HL-60 (cell line): ENCODE measurements at regions not wholly inside any gene's neighbourhood (a gene's known extent, or its start where the extent isn't known, plus 50 kb on each side); places are given as distances from the start of the nearest gene placed in this dataset.

ENCODE experiments used
- POLR2AphosphoS5 ChIP-seq: IDR thresholded peaks from 2 replicates; pipeline ENCODE4 v1.6.1; 2012; ENCODE audit warnings: low read depth
- TF ChIP-seq, protein P1 (sequence below): IDR thresholded peaks from one replicate; pipeline ENCODE4 v1.5.1; 2011; ENCODE audit warnings: low read length, control low read depth, inconsistent platforms; ENCODE audit not compliant: insufficient read depth

DNA sequence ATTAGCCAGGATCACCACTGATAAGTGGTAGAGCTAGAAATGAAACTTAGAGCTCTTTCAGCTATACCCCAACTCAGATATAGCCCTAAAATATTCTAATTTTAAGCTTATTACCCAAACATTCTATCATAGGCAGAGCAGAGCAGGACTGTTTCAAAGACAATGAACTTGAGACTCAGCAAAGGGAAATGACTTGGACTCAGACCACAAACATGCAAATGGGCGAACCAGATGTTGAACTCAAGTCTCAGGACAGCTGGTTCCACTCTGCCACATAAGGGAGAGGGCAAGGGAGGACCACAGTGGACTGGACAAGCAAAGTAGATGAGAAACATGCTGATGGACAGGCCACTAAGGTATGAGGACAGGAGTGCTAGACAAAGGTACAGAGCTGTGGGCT lies 315.3 kb downstream of the OMA1 start:
- TF ChIP-seq, protein P1, sequence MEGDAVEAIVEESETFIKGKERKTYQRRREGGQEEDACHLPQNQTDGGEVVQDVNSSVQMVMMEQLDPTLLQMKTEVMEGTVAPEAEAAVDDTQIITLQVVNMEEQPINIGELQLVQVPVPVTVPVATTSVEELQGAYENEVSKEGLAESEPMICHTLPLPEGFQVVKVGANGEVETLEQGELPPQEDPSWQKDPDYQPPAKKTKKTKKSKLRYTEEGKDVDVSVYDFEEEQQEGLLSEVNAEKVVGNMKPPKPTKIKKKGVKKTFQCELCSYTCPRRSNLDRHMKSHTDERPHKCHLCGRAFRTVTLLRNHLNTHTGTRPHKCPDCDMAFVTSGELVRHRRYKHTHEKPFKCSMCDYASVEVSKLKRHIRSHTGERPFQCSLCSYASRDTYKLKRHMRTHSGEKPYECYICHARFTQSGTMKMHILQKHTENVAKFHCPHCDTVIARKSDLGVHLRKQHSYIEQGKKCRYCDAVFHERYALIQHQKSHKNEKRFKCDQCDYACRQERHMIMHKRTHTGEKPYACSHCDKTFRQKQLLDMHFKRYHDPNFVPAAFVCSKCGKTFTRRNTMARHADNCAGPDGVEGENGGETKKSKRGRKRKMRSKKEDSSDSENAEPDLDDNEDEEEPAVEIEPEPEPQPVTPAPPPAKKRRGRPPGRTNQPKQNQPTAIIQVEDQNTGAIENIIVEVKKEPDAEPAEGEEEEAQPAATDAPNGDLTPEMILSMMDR: no peak
- TF ChIP-seq POLR2AphosphoS5: no peak
